GM21515 (cell line): ENCODE measurements at regions not wholly inside any gene's neighbourhood (a gene's known extent, or its start where the extent isn't known, plus 50 kb on each side); places are given as distances from the start of the nearest gene placed in this dataset.
"Not testable (repeated sequence)": the region's sequence is repeated elsewhere in the genome, so short reads cannot be mapped to it uniquely, and the experiment has no call there.

ENCODE experiments used
- ATAC-seq: cut with Tn5 transposase; IDR thresholded peaks from one replicate; pipeline ENCODE4 v1.9.1; 2021; ENCODE audit not compliant: unreplicated experiment

DNA sequence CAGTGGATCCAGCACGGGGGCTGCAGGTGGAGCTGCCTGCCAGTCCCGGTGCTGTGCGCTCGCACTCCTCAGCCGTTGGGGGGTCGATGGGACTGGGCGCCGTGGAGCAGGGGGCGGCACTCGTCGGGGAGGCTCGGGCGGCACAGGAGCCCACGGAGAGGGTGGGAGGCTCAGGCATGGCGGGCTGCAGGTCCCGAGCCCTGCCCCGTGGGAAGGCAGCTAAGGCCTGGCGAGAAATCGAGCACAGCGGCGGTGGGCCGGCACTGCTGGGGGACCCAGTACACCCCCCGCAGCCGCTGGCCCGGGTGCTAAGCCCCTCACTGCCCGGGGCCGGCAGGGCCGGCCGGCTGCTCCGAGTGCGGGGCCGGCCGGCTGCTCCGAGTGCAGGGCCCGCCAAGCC, 52.3 kb upstream of the MARK1 start:
- not testable (repeated sequence) for ATAC-seq

DNA sequence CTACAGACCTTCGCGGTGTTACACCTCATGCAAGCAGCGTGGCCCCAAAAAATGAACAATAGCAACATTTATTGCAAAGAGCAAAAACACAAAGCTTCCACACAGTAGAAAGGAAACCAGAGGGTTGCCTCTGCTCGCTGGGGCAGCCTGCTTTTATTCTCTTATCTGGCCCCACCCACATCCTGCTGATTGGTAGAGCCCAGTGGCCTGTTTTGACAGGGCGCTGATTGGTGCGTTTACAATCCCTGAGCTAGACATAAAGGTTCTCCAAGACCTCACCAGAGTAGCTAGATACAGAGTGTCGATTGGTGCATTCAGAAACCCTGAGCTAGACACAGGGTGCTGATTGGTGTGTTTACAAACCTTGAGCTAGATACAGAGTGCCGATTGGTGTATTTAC, 52.8 kb upstream of the MARK1 start:
- not testable (repeated sequence) for ATAC-seq

DNA sequence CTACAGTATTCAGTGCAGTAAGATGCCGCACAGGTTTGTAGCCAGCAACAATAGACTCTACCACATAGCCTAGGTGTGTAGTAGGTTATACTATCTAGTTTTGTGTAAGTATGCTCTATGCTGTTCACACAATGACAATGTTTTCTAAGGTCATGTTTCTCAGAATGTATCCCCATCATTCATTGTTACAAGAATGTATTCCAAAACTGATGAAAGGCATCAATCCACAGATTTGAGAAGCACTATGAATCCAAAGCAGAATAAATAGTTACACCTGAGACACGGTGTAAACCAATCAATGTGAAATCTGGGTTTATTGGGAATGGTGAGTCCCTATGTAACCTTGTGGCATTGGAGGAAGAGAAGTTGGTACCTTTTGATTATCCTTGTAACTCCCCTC, 54.5 kb upstream of the MARK1 start:
- ATAC-seq: no peak

DNA sequence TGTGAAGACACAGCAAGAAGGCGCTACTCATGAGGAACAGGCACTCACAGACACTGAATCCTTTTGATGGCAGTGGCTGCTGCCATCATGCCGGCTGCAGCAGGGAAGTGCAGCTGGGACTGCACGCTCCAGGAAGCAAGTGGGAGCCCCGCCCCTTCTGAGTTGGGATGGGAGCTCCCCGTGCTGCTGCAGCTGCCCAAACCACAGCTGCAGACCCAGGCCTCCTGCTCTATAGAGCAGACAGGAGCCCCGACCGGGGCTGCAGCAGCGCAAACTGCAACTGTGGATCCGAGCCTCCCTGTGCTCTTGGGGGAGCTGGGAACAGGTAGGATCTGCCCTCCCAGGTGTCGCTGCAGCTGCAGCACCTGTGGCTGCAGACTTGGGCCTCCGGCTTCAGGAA, 65.2 kb upstream of the MARK1 start:
- no peak for ATAC-seq

DNA sequence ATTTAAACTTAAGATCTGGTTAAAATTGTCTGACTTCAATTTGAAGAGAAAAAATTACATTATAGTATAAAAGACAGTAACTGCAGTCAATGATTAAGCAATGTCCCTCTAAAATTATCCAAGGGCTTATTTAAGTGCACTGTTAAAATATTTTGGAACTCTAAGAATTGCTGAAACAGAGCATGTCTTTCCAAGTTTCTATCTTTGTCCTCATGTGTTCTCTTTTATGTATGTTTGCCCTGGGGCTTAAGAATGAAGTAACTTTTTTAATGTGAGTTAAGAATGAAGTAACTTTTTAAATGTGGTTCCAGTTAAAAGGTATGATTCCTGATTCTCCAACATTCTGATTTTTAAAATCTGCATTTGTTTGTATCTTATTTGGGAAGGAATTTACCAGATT, 69.0 kb upstream of the MARK1 start:
- ATAC-seq: no peak

DNA sequence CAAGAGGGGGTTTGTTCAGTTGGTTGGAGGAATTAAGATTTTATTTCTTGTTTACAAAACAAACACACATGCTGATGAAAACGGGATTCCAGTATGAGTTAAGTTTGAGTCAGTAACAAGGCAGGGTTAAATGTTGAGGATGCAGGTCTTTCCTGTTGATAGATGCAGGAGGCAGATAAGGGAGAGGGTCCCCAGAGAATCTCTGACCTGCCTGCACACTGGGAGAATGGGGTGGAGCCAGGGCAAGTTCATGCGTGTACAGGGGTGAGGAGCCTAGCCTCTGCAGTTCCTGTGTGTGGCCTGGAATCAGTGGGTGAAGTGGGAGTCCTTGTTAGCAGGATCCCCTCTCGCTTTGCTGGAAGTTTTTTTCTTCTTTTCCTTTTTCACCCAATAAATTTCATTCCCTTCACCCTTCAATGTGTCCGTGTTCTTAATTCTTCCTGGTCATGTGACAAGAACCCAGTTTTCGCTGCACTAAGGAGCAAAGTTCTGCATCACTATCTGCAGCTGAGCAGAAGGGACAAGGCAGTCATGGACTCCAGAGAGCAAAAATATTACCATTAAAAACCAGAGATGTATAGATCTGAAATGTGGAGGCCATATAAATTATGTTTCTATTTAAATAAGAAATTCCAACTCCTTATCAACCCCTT, 69.9 kb upstream of the MARK1 start:
- no peak for ATAC-seq

DNA sequence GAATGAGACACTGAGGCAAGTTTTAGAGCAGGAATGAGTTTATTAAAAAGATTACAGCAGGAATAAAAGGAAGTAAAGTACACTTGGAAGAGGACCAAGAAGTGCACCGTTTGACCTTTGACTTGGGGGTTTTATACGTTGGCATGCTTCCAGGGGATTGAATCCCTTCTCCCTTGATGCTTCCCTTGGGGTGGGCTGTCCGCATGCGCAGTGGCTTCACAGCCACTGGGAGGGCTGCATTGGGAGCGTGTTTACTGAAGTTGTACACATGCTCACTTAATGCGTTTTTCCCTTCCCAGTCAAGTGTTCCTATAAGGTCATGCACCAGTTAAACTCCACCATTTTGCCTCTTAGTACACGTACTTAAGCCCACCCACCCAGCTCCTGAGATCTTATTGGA, 72.4 kb upstream of the MARK1 start:
- no peak for ATAC-seq

DNA sequence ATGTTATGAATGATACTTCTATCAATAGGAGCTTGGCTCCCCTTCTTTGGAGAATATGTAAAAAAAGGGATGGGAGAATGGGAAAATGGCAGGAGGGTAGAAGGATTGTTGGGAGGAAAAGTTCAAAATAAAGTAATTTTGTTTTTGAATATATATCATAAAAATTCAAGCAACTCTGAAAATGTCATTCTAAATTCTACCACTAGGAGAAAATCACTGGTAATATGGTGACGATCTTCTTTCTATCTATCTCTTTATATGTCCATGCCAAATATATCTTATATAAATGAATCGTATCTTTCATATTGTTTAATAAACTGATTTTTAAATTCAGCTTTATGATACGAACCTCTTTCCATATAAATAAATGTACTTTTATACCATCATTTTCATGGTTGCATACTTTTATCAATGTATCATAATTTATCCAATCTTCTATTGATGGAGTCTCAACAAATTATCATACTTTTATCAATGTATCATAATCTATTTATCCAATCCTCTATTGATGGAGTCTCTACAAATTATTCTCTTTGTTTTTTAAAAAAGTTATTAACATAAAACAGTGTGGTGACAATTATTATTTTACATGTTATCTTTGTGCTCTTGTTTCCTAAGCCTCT, 73.7 kb upstream of the MARK1 start:
- ATAC-seq: no peak

DNA sequence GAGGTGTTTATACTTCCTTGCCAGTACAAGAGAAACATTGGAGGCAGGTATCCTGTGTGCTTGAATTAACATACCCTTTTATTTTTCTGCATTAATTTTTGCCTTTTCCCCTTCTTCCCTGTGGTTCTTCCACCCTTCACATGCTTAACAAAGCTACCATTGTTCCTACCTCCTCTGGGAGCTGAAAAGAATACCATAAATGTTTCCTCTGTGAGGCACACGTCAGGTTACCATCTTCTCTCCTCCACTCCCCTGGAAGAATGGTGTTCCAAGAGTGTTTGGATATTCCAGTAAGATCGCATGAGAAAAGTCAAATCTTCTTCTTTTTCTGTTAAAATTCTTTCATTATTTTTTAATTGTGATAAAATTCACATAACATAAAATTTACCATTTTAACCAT, 74.6 kb upstream of the MARK1 start:
- ATAC-seq: no peak

DNA sequence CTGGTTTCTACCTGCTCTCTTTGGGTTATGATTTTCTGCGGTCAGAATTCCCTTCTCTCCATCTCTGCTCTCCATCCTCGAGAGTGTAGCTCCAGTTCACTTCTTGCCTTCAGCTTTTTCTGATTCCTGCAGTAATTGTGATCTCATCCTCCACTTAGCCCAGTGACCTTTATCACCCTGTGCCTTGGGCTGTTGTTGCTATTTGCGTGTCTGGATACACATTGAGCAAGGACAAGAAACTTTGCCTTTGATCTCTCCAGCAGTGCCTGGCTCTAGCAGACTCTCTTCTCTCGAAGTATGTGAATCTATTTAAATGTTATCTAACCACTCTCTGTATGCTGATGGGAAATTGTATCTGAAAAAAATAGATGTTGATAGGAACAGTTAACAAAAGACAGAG, 76.4 kb upstream of the MARK1 start:
- ATAC-seq: no peak

DNA sequence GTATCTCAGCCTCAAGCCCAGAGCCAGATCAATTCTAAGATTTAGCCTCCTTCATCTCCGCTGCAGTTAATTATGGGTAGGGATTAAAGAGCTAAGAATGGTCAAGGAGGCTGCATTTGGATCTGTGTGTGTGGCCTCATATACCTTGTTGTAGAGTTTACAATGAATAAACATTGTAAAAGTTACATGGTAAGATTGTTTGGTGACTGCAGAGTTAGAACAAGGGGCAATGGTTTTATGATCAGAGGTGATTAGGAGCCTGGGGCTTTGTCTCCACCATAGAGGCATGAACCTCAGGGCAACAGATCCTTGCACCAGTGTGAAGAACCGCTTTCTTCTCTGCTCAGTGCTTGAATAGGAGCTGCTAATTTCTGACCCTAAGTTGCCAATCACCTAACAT, 77.0 kb upstream of the MARK1 start:
- no peak for ATAC-seq

DNA sequence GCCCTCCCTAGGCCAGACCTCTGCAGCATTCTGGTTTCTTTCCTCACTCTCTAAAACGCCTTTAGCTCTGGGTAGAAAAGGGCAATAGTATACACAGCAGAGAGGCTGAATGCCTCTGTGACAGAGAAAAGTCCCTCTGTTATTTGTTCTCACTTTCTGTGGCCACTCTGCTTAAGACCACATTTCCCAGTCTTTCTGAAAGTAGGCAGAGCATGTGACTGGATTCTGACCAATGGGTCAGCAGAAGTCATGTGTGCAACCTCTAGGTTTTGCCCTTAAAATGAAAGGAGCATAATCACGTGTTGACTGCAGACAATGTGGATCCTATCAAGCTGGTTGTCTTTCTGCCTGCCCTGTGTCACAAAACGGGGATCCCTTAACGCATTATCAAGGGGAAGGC, 79.7 kb upstream of the MARK1 start:
- no peak for ATAC-seq

DNA sequence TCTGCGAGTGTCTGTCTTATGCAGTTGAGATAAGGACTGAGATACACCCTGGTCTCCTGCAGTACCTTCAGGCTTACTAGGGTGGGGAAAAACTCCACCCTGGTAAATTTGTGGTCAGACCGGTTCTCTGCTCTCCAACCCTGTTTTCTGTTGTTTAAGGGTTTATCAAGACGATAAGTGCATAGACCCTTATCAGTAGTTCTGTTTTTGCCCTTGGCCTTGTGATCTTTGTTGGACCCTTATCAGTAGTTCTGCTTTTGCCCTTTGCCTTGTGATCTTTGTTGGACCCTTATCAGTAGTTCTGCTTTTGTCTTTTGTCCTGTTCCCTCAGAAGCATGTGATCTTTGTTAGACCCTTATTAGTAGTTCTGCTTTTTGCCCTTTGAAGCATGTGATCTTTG, 83.3 kb upstream of the MARK1 start:
- not testable (repeated sequence) for ATAC-seq

DNA sequence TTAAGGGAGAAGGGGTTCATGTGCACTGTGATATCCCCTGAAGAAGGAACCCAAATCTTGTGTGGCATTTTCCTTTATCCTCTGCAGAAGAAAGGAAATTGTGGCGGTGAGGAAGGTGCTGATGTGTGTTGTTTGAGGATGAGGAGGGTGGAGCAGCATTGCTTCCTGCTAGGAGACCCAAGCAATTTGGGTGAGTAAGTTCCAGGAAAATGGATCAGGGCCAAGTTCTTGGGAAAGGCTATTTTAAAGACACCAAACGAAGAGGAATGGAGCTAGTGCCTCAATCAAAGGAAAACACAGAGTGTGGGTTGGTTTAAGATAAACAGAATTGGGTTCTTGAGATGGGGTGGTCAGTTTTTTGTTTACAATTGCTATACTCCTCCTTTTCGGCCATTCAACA, 86.7 kb upstream of the MARK1 start:
- ATAC-seq: no peak

DNA sequence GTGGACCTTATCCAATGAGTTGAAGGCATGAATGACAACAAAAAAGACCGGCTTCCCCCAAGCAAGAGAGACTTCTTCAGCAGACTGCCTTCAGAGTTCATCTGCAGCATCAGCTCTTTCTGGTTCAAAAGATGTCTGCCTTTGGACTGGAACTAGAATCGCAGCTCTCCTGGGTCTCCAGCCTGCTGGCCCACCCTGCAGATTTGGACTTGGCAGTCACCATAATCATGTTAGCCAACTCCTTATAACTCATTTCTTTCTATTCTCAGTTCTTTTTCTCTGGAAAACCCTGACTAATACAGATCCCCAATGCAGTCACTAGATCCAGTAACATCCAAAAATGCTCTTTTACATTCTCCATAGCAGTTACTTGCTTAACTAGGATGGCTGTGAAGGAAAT, 89.2 kb upstream of the MARK1 start:
- no peak for ATAC-seq

DNA sequence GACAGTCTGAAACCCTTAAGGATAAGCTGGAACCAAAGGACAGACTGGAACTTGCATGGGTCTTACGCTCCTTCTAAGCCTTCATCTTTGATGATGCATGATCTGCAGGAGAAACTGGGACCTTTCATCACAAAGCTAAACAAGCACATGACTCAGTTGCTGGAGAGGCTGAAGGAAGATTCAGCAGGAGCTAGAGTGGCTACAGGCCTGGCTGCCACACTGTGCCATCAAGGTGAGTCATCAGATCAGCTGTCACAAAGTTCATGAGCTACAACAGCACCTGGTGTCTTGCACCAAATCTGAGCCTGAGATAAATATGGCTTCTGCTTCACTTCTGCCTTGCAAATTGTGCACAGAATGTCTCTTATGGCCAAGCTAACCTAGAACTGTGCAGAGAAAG, 95.5 kb upstream of the MARK1 start:
- ATAC-seq: no peak

DNA sequence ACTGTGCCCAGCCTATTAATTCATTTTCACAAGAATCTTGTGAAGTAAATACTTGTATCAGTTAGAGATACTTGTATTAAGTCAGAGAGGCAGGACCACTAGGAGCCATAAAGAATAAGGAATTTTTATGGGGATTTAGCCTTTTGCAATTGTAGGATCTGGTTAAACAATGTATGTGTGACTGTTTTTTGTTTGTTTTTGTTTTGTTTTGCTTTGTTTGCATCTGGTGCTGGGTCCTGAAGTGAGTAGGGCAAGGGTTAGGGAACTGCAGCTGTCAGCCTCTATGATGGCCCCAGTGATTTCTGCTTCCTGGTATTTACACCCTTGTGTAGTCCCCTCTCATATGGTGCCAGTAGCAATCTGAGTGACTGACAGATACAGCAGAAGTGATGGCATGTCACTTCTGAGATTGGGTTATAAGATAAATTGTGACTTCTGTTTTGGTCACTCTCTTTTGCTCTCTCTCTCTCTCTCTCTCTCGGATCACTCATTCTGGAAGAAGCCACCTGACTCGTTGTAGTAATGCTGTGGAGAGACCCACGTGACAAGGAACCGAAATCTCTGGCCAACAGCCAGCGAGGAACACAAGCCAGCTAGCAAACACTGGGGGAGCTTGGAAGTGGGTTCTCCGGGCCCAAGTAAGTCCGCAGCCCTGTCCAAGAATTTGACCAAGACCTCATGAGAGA, 96.2 kb upstream of the MARK1 start:
- ATAC-seq: no peak

DNA sequence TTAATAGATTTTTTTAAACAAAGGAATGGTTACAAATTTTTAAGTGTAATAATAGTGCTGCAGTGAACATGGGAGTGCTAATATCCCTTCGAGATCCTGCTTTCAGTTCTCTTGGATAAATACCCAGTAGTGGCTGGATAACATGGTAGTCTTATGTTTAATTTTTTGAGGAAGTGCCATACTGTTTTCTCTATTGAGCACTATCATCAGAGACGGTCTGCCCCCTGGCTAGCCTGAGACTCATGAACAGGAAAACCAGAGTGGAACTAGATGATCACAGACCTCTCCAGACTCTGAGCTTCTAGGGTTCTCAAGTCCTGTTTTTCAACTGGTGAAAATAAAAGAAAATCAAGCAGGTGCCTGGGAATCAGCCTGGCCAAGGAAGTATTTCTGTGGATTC, 97.3 kb upstream of the MARK1 start:
- ATAC-seq: no peak

DNA sequence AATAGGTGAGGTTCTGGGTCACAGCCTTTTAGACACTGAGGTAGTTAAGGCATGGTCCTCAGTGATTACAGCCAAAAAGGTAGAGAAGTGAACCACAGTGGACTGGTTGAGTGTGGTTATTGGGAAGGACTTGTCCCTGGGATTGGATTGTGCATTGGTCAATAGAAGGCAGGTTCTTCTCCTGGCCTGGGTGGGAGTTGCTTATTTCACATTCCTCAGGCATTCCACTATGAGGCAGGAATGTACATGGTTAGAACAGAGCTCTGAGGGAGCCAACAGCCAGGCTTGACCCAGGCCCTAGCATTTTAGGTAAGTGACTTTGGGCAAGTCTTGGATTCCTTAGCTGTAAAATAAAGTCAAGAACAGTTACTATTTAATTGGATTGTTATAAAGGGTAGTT, 97.9 kb upstream of the MARK1 start:
- no peak for ATAC-seq

DNA sequence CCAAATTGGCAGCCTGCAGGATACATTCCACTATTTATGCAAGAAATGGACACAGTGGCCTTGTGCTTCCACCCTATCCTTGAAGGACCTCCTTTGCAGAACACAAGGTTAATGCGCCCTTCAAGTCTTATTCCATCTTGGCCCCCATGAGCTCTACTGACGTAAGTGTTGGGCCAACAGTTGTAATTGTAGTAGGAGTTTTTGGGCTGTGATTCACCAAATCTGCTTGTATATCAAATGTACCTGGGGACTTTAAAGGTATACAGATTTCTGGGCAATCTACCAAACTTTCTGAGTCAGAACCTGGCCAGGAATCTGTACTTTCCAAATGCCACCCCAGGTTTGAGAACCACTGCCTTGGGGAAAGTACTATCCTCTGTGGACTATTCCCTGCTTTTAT, 100.9 kb upstream of the MARK1 start:
- ATAC-seq: no peak

DNA sequence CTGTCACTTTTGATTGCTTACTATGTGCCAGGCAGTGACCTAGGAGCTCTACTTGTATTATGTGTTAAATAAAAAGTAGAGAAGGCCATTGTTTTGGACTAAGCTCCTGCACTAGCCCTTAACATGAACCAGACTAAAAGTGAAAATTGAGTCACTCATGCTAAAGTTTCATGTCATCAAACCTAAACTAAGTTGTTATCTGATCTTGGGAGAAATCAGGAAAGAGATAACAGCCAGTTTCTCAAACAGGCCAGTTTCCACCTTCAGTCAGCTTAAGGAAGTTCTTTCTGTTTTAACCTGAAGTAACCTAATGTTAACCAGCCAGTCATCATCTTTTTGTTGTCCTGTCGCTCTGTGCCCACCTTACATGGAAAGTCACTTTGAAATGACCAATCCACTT, 102.1 kb upstream of the MARK1 start:
- no peak for ATAC-seq

DNA sequence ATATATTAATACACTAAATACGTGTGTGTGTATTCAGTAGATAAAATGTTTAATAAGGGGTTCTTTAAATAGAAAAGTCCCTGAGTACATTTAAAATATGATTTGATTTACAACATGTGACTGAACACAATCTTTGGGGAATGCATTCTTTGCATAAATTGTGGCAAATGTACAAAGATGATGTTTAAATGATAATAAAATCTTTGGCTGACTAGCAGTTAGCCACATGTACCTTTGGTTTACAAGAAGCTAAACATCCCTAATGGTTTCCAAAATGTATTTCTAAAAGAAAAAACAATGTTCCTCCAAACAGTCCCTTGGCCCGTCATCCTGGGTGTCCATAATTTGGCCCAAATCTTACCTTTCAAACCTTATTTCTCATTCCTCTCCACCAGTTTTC, 106.4 kb upstream of the MARK1 start:
- ATAC-seq: no peak

DNA sequence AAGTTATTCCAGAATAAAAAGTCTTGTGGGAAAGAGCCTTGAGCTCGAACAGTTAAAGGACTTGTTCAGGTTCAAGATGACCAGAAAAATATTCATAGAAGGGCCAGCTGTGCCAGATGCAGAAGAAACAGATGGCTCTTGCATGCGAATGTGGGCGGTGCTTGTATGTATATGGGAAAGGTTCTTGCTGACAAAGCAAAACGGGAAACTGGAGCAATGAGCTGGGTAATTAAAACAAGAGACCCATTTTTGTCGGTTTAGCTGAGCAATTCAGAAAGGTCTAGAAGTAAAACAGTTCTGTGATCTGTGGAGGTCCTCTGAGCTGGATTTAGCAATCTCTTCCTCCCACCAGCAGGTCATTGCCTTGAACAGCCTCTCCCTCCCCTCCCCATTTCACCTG, 107.2 kb upstream of the MARK1 start:
- ATAC-seq: no peak
